ENCODE measurements at regions not wholly inside any gene's neighbourhood (a gene's known extent, or its start where the extent isn't known, plus 50 kb on each side); places are given as distances from the start of the nearest gene placed in this dataset.

DNA sequence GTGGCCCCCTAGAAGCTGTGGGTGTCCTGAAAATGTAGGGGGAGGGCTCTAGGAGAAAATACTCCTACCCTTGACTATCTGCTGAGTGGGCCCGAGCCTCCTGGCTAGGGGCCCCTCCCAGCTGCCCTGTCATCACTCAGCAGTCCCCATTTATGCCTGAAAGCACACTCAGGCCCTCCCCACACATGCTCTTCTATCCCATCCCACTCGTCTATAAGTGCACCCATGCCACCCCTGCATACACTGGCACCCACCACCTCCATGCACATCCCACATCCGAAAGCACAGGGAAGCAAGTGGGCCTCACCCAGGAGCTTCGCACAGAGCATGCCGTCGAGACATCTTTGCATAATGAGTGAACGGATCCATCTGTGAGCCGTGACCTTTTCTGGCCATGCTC is 80.4 kb upstream of the POU3F1 start:
- DNase-seq: no peak

DNA sequence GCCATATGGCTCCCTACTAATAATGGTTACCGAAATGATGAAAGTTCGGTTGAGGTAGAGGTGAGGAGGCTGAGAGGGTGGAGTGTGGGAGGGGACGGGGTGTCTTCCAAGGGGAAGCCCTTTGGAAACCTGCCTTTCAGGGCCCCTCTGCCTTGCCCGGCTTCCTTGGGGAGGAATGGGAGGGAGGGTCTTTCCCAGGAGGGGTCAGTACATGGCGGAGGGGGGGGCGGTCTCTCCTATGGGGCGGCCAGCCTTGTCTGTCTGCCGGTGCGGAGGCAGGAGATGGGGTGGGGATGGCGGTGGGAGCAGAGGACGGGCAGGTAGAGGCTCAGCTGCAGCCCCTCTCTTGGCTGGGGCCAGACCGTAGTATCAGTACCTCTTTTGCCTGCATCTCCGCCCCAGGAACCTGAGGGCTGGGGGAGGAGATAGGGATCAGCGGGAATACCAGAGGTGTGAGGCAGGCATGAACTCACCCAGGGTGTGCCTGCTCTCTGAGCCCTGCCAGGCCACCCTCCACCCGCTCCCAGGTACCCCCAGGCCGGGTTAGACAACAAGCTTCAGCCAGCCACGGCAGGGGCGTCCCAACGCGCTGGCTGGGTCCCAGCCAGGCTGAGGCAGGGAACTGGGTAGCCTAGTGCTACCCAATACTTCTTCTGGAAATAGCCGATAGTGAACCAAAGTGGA is 79.4 kb upstream of the POU3F1 start:
- no peak for DNase-seq

DNA sequence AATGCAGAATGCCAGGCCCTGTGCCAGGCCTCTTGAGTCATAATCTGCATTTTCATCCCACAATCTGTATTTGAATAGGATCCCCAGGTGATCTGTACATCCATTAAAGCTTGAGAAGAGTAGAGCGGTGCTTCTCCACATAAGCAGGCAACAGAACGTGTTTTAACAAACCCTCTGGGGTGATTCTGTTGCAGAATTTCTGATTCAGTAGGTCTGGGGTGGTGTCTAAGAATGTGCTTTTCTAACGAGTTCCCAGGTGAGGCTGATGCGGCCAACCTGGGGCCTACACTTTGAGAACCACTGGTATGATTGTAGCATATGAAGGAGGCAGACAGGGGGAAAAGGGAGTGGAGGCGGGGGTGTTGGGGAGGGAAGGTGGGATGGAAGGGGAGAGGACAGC is 78.4 kb upstream of the POU3F1 start:
- DNase-seq: no peak

DNA sequence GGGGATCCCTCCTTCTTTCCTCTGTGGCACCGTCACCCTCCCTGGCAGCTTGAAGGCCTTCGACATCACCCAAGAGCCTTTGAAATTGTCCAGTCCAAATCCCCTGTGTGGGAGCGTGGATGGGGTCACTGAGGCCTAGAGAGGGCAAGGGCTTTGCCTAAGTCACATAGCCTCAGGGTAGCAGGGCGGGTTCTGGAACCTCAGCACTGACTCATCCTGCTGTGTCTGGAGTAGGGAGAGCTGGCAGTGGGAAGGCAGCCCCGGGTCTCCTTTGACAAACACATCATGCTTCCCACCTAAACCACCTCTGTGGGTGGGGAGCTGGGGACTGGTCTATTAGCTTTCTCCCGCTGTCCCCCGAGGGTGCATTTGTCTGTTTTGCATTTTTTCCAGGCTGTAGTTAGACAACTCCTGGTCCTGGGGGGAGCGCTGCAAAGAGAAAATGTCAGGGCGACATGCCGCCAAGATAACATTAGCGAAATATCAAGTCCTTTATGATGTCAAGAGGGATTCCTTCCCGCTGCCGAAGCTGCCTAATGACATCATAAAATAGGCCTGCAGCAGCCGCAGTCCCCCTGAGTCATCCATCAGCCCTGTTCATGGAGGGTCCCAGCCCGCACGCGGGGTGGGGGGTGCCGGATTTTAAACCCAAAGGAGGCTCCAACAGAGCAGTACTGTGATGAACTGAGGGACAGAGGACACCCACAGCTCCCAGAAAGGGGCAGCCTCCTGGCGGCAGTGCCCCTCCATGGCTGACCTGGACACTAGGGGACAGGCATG is 77.0 kb upstream of the POU3F1 start:
- no peak for DNase-seq

DNA sequence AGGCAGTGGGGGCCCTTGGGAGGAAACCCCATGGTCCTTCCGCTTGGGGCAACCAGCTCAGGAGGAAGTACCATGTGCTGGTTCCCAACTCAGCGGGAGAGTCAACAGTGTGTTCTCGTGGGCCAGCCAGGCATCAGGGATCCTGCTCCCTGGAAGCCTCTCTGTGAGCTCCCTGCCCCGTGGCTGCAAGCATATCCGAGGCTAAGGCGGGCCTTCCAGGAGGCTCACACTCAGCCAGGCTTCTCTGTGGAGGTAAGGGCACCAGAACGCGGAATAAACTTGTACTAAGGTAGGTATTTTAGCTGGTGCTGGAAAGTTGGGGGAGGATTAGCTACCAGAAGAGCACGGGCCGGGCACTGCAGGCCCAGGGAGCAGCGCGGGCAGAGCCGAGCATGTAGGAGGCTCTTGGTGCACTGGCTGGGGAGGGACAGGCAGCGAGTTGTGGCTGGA is 74.7 kb upstream of the POU3F1 start:
- no peak for DNase-seq

DNA sequence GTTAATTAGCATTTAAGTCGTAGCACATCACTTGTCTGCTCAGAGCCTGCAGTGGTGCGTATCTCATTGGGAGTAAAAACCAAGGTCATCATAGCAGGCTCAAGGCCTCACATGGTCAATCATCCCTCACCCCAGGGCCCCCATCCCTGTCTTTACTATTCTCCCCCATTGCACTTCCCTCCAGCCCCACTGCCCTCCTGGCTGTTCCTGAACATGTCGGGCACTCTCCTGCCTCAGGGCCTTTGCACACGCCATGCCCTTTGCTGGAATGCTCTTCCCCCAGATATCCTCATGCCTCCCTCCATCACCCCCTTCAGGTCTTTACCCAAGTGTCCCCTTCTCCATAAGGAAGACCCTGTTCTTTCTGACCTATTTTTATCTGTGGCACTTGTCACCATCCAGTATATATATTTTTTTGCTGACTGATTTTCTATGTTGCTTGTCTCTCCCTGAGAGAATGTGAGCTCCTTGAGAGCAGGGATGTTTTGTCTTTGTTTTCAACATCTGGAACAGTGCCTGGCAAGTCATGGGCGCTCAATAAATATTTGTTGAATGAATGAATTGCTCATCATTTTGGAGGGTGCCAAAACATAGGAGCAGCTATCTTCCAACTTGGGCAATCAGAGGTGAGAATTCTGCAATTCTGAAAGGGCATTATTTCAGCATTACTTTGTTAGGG is 74.1 kb upstream of the POU3F1 start:
- no peak for DNase-seq

DNA sequence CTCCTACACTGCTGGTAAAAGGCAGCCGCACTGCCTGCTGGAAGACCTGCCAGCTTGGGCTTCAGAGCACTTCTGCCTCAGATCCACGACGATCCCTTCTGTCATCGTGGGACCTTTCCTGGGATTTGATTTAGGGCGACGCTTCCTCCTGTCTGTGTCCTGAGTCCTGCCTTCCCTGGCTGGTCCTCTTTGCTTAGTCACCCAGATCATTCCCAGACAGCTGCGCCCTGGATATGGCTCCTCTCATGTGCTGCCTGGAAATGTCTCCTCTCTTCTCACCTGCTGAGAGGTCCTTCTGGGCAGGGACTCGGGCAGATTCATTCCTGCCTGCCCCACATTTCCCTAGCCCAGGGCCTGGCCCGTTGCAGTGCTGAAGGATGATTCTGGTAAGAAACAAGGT is 72.4 kb upstream of the POU3F1 start:
- no peak for DNase-seq

DNA sequence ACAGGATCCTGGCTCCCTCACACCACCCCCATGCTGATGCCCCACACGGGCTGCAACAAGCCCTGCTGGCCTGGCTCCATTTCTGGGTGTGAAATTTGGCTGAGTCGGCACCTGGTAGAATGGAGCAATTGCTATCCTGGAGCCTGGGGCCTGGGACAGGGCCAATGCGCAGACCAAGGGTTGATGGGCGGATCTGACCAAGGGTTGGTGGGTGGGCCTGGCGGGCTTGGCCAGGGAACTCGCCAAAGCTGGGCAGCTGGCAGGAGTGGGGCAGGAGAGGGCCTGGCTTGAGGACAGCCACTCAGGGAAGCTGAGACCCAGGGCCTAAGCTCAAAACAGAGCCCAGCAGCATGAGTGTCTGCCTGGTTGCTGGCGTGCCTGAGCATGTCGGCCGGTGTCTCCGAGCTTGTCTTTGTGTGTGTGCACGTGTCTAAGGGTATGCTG is 70.9 kb upstream of the POU3F1 start:
- no peak for DNase-seq

DNA sequence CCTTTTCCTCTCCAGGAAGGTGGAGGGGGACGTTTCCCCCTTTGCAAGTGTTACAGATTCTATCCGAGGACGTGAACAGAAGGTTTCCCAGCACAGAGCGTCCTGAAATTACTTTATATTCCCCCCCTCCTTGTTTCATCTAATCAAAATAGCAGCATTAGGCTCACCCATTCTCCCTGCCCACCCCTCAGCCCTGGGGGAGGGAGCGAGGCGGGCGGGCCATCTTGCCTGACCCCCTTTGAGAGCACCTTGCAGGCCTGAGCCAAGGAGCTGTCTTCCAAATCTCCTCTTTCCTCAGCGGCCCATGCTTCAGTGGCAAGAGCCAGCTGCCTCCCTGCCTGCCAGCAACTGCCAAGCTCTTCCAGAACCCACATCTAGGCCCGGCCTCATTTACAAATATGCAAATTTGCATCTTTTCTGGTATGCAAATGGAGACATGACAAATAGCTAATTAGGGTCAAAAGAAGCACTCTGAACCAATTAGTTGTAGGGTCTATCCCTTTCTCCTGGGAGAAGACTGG is 69.1 kb upstream of the POU3F1 start:
- no peak for DNase-seq

DNA sequence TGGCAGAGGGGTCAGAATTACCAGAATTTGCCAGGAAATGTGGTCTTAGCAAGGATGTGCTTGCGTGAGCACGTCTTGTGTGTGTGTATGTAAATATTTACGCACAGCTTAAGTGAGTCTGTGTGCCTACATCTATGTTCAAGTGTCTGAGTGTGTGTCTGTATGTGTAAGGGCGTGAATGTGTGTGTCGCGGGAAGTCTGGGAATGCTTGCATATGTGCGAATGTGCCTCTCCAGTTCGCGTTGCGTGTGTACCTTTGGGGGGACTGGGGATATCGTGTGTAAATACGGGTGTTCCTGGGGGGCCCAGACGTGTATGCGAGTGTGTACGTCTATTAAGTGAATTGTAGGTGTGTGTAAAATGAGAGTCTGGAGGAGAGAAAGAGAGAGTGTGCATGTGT is 68.6 kb upstream of the POU3F1 start:
- no peak for DNase-seq

DNA sequence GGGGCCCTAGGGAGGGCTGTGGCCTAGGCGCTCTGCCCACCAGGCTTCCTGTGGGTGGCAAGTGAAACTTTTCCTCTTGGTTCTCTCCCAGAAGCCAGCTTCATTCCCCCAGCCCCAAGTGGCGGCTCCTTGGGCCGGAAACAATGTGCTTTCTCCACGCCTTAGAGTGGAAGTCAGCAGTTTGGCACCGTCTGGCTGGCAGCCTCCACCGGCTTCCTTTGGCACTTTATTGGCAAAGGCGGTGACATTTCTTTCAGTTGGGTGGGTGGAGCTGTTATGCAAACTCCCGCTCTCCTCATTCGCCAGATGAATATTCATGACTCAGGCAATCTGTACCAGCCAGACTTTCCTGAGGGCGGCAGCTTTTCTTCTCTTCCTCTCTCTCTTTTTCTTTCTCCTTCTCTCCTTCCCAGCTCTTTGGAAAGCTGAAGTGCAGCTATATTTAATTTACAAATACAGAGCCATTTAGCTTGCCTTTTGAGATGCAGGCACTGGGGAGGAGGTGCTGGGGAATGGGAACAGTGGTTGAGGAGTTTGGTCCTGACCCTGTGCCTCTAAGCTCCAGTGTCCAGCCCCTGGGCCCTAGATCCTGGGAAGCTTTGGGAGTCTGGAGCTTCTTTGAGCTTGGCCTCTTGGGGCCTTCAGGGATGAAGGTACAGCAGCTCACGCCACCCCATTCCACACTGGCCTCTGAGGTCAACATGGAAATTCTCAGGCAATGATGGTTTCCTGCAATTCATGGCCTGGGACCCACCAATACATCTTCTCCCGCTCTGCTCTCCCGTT is 67.8 kb upstream of the POU3F1 start:
- DNase-seq: no peak

DNA sequence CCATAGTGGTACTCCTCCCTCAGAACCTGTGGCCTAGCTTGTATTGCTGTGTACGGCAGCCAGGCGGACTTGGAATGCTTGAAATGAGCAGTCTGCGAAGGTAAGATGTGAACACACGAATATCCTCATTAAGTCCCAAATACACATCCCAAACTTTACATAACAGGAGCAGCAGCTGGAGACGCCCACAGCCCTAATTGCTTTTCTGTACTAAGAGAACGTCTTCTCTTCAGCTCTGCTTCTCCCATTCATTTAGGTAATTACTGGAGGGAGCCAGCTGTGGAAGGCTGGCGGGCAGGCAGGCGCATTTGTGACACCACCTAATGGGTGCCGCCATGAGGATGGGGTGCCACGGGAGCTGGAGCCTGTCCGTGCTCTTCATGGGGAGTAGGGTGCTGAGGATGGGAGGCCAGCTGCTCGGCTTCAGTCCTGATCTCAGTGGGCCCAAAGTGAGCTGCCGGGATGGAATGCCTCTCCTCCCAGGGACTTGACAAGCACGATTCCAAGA is 66.6 kb upstream of the POU3F1 start:
- DNase-seq: no peak

DNA sequence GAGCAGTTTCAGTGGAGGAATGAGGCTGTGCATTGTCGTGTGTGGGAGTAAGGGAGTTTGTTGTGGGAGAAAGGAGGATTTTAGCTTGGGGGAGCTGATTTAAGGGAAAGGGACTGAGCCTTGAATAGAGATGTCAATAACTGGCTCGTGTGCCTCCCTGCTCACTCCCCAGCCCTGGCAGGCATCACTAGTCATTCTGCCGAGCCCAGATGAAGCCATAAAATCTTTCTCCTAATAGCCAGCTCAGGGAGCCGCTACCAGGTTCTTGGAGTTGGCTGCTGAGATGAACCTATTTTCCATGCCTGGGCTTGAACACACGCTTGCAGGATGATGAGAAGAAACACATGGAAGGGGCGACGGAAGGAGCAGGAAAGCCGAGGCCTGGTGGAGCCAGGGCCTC is 65.0 kb upstream of the POU3F1 start:
- no peak for DNase-seq

DNA sequence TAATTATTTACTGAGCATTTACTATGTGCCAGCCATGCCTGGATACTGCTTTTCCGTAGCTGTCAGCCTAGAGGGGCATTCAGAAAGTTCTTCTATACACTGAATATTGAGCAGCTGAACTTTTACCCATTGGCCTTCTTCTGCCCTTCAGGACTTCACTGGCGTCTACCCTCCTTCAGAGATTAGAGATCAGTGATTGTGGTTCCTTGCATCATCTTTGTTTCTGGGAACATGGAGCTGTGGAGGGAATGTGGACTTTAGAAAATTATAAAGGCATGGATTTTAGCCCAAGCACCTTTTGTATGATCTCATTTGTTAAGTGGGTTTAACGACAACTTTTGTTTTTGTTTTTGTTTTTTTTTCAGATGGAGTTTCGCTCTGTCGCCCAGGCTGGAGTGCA is 58.7 kb upstream of the POU3F1 start:
- no peak for DNase-seq

DNA sequence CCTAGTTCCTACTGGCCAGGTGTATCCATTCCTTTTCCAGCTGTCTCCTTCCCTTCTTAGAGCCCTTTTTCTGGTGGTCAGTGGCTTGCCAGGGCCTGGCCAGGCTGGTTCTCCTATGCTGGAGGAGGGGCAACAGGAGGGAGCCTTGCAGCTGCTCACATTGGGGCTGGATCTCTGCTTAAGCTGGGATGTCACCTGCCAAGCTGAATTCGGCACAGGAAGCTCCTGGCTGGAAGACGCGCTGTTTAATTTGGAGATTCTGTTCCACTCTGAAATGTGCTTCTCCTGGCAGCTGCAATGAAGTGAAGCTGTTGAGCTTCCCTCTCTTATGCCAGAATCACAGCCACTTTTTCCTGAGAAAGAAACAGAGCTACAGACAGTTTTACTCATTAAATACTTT is 56.0 kb upstream of the POU3F1 start:
- no peak for DNase-seq

DNA sequence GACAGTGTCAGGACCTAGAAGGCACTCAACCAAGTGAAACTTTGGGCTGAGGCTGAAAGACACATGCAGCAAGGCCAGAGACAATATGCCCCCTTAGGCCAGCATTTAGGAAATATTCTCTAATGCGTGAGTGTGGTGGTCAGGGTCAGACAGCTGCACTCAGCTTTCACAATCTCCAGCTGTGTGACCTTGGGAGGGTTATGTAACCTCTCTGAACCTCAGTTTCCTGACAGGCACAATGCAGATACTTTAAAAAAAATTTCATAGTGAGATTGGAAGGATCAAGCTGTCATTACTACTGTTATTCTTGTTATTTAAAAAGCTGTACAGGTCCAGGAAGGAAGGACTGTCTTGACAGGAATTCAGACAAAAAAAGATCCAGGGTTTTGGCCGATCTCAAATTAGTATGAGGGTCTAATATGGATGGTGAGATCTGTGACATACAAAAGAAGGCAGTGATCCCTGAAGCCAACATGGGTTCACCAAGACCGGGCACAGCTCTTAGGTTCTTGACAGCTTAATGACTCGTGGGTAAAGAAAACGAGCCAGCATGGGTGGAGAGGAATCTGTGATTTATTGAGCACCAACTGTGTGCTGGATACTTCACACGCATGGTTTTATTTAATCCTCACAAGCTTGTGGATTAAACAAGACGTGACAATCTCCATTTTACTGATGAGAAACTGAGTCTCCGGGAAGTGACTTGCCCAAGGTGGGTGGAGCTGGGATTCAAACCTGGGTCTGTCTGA is 54.6 kb upstream of the POU3F1 start:
- DNase-seq: no peak

DNA sequence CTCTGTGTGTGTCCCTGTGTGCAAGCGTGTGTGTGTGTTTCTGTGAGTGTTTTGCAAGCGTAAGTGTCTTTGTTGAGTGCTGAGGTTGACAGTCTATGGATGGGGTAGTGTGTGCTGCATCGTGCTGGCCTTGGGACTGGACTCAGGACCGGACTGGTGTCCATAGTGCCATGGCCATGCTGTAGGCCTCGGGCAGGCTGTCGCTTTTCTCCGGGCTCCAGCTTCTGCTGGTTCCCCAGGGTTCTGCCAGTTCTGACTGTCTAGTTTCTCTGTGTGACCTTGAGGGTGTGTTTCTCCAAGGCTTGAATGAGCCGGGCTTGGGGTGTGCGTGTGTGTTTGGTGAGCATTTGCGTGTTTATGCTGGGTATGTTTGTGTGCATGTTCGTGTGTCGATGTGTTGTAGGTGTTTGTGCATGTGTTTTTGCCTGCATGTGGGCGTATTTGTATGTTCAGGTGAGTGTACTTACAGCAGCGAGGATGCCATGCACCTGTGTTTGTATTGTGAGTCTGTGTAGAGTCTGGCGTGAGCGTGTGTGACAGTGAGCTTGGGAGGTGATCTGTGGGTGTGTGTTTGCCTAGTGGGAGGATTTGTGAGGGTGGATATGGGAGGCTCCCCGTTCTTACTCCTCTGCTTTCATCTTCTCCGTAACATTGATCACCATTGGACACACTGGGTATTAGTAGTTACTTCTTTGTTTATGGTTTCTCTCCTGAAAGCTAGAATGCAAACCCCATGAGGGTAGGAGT is 51.7 kb upstream of the POU3F1 start:
- DNase-seq: no peak

DNA sequence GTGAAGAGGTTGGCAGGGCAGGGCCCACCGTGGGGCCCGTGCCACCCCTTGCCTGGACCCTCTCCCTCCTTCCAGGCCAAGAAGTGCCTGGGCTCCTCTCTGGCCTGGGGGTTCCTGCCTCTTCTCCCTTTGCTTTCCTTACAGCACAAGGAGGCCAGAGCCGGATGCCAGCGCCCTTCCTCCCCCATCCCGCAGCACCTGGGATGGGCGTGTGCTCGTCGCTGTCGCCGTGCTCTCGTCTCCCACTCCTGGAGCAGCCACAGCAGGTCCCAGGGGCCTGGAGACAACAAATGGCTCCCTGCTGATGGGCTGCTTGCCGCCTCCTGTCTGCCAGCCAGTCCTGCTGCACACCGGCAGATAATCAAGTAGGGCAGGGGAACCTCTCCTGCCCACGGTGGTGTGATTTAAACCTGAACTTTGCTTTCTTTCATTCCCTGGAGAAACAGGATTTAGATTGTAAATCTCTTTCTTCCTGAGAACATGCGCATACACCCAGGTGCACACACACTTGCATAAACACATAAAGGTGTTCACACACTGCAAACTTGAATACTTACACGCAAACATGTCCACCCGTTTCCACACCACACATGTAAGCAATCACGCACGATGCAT is 50.8 kb upstream of the POU3F1 start:
- DNase-seq: no peak
